ENCODE measurements at regions not wholly inside any gene's neighbourhood (a gene's known extent, or its start where the extent isn't known, plus 50 kb on each side); places are given as distances from the start of the nearest gene placed in this dataset.

DNA sequence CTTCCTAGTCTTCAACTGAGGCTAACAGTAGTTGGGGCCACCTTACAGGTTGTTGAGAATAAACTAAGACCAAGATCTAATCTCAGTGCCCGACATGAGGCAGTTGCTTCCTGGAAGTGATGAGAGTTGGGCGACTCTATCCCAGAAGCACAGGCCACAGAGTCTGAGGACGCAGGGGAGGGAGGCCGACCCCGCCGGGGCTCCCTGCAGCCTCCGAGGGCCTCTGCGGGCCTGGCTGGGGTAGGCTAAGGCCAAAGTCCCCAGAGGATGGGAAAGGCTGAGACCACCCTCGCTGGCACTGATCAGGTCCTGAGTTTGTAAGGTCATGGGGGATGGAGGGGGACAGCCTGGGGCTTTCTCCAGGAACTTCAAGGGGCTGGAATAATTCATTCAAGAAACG, 74.0 kb downstream of the ENGASE start:
- TF ChIP-seq, protein P1, sequence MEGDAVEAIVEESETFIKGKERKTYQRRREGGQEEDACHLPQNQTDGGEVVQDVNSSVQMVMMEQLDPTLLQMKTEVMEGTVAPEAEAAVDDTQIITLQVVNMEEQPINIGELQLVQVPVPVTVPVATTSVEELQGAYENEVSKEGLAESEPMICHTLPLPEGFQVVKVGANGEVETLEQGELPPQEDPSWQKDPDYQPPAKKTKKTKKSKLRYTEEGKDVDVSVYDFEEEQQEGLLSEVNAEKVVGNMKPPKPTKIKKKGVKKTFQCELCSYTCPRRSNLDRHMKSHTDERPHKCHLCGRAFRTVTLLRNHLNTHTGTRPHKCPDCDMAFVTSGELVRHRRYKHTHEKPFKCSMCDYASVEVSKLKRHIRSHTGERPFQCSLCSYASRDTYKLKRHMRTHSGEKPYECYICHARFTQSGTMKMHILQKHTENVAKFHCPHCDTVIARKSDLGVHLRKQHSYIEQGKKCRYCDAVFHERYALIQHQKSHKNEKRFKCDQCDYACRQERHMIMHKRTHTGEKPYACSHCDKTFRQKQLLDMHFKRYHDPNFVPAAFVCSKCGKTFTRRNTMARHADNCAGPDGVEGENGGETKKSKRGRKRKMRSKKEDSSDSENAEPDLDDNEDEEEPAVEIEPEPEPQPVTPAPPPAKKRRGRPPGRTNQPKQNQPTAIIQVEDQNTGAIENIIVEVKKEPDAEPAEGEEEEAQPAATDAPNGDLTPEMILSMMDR (IDR thresholded peaks at IDR 0.05) = no peak
- H3K27ac ChIP-seq = no peak overlapping the region
- no peak overlapping the region for H3K4me3 ChIP-seq
- DNase-seq (ENCODE audit: low spot score) = no peak
- H3K9me3 ChIP-seq = no peaks in the 10 kb centered on the region
- peaks cover 0 to 4% of the 10 kb centered on the region in 2 donors for H3K27me3 ChIP-seq
- H3K4me1 ChIP-seq = no peaks in the 10 kb centered on the region
- H3K36me3 ChIP-seq = no peaks in the 10 kb centered on the region

DNA sequence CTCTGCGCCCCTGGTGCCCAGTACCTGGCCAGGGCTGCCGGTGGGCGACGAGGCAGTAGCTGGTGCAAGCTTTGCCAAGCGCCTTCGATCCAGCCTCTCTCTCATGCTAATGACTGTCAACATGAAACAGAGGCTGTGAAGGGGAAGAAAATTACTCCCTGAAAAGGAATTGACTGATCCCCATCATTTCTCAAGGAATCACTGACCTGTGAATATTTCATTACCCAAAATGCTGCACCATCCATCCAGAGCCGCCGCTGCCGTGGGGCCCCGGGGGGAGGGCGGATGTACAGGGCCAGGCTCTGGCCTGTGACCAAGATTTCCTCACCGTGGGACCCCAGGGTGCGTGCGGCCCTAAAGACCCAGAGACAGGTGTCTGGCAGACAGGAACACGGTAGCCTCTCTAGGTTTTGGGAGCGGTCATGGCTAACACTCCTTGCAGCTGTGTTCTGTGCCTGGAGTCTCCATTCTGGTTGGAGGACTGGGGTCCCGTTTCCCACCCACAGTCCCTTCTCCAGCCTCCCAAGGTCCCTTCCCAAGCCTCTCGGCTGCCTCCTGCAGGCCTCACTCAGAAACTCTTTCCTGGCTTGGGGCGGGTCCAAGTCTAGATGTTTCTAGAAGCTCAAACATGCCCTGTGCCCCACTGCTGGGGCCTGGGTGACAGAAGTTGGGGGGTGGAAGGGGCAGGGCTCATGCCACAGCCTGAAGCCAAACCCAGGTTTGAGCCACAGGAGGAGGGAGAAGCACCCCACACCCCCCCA, 73.3 kb downstream of the ENGASE start:
- Histone ChIP-seq H3K9me3 (no peaks in the 10 kb centered on the region), H3K36me3 (no peaks in the 10 kb centered on the region), H3K27me3 (peaks cover 0 to 4% of the 10 kb centered on the region in 2 donors), H3K4me3 (no peak overlapping the region), H3K27ac (no peak overlapping the region), H3K4me1 (no peaks in the 10 kb centered on the region)
- TF ChIP-seq, protein P1 (IDR thresholded peaks at IDR 0.05) = no peak
- no peak for DNase-seq (ENCODE audit: low spot score)

DNA sequence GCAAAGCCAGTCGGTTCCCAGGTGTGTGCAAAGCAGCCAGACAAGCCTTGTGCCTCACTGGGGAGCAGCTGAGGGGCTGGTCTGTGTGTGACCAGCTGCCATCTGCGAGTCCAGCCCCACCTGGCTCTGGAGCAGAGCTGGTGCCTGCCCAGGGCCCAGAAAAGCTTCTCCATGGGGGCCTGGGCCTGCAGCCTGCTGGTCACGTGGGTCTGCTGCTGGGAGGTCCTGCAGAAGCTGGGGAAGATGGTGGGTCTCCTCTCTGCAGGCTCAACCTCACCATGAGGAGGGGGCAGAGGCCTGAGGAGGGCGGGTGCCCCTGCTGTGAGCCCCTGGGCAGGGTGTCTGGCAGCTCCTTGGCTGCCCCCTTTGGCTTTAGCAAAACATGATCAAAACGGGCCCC, 71.9 kb downstream of the ENGASE start:
- no peak overlapping the region for H3K27ac ChIP-seq
- H3K4me1 ChIP-seq = no peaks in the 10 kb centered on the region
- H3K9me3 ChIP-seq = no peaks in the 10 kb centered on the region
- no peak overlapping the region for H3K4me3 ChIP-seq
- H3K27me3 ChIP-seq = peaks cover 3 to 4% of the 10 kb centered on the region in 2 donors
- TF ChIP-seq, protein P1 (IDR thresholded peaks at IDR 0.05) = no peak
- DNase-seq (ENCODE audit: low spot score) = no peak
- no peaks in the 10 kb centered on the region for H3K36me3 ChIP-seq

DNA sequence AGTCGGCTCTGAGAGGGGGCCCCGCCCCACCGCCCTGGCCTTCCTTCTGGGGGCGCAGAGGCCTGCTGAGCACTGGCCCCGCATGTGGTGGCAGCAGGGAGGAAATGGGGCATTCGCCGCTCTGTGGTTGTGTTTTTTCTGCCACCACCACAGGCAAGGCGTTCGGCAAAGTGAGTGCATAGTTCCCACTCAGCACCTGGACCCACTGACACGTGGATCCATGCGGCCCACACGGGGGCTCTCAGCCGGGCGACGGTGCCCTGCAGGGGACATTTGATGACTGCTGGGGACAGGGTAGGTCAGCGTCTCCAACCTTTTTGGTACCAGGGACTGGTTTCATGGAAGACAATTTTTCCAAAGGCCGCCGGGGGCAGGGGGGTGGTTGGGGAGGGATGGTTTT, 70.9 kb downstream of the ENGASE start:
- no peak overlapping the region for H3K4me3 ChIP-seq
- no peaks in the 10 kb centered on the region for H3K36me3 ChIP-seq
- TF ChIP-seq, protein P1 (IDR thresholded peaks at IDR 0.05) = no peak
- H3K27me3 ChIP-seq = peaks cover 0 to 3% of the 10 kb centered on the region in 2 donors
- H3K4me1 ChIP-seq = no peaks in the 10 kb centered on the region
- H3K9me3 ChIP-seq = no peaks in the 10 kb centered on the region
- no peak for DNase-seq (ENCODE audit: low spot score)
- no peak overlapping the region for H3K27ac ChIP-seq

DNA sequence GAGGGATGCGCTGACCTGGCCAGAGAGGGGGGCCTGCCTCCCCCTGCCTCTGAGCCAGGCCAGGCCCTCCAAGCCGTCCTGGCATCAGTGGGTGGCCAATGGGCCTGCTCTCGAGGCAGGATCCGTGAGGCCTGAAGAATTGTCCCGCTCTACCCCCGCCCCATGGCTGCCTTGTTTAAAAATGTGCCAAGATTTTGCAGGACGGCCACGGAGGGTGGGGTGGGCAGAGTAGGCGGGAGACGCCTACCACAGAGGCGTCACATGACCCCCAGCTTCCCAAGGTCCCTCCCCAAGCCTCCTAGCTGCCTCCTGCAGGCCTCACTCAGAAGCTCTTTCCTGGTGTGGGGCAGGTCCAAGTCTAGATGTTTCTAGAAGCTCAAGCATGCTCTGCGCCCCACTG, 69.5 kb downstream of the ENGASE start:
- H3K4me1 ChIP-seq = no peaks in the 10 kb centered on the region
- H3K4me3 ChIP-seq = no peak overlapping the region
- no peaks in the 10 kb centered on the region for H3K9me3 ChIP-seq
- H3K36me3 ChIP-seq = no peaks in the 10 kb centered on the region
- peaks cover 0 to 3% of the 10 kb centered on the region in 2 donors for H3K27me3 ChIP-seq
- no peak for DNase-seq (ENCODE audit: low spot score)
- H3K27ac ChIP-seq = no peak overlapping the region
- TF ChIP-seq, protein P1 (IDR thresholded peaks at IDR 0.05) = no peak

DNA sequence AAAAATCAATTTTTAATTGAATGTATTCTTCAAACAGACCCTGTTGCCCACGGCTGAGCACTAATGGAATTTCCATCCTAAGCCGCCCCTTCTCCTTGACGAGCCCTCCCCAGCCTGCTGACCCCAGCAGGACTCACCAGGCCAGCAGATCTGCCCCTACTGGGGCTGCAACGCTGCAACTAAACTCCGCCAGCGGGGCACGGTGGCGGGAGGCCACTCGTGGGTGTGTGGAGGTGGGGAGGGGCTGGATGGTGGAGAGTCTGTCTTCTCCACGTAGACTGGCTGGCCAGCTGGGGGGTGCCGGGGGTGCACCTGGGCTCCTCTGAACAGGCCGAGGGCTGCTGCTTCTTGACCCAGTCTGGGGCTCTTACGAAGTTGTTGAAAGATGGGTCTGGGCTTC, 67.8 kb downstream of the ENGASE start:
- H3K4me1 ChIP-seq = peaks cover 0 to under 1% of the 10 kb centered on the region in 2 donors
- H3K9me3 ChIP-seq = no peaks in the 10 kb centered on the region
- TF ChIP-seq, protein P1 (IDR thresholded peaks at IDR 0.05) = no peak
- no peak for DNase-seq (ENCODE audit: low spot score)
- no peak overlapping the region for H3K4me3 ChIP-seq
- peaks cover 0 to 3% of the 10 kb centered on the region in 2 donors for H3K27me3 ChIP-seq
- no peaks in the 10 kb centered on the region for H3K36me3 ChIP-seq
- H3K27ac ChIP-seq = no peak overlapping the region
